ENCODE measurements at regions not wholly inside any gene's neighbourhood (a gene's known extent, or its start where the extent isn't known, plus 50 kb on each side); places are given as distances from the start of the nearest gene placed in this dataset.

DNA sequence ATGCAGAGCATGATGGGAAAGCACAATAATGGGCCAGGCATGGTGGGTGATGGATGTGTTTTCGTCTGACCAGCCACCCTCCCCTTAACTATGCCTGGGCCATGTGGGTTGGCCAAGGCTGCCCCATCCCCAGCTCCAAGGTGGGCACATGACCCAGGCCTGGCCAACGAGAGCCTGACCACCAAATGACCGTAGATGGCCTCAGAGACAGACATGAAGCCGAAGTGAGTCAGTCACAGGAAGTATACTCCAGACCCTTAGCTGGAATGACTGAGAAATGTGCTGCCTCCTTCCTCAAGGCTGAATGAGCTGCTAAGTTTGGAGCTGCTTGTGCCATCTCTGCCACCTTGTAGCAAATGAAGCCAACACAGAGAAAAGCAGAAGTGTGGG, 233.6 kb downstream of the BCL11B start:
- no peak for TF ChIP-seq POLR2AphosphoS5 (IDR thresholded peaks at IDR 0.05)
- TF ChIP-seq, protein P1, sequence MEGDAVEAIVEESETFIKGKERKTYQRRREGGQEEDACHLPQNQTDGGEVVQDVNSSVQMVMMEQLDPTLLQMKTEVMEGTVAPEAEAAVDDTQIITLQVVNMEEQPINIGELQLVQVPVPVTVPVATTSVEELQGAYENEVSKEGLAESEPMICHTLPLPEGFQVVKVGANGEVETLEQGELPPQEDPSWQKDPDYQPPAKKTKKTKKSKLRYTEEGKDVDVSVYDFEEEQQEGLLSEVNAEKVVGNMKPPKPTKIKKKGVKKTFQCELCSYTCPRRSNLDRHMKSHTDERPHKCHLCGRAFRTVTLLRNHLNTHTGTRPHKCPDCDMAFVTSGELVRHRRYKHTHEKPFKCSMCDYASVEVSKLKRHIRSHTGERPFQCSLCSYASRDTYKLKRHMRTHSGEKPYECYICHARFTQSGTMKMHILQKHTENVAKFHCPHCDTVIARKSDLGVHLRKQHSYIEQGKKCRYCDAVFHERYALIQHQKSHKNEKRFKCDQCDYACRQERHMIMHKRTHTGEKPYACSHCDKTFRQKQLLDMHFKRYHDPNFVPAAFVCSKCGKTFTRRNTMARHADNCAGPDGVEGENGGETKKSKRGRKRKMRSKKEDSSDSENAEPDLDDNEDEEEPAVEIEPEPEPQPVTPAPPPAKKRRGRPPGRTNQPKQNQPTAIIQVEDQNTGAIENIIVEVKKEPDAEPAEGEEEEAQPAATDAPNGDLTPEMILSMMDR (IDR thresholded peaks at IDR 0.05), result no peak

Data from suprapubic skin (tissue), 3 donors.